ENCODE measurements at regions not wholly inside any gene's neighbourhood (a gene's known extent, or its start where the extent isn't known, plus 50 kb on each side); places are given as distances from the start of the nearest gene placed in this dataset.

- Mint-ChIP-seq H3K27ac (no peak overlapping the region; a peak in 1 of 7 replicates), H3K9me3 (no peaks in the 10 kb centered on the region), H3K4me3 (no peak overlapping the region), H3K4me1 (peaks cover 10 to 15% of the 10 kb centered on the region in 2 experiments; a peak in 2 of 4 replicates), H3K27me3 (ENCODE audit: low read depth) (no peaks in the 10 kb centered on the region), H3K36me3 (ENCODE audit: insufficient read depth in 1 of 3, low read depth in 3 of 3) (no peaks in the 10 kb centered on the region)
- H3K14ac ChIP-seq (ENCODE audit: insufficient read depth, low read length), result no peak overlapping the region
- H4K91ac ChIP-seq (ENCODE audit: insufficient read length, low read depth, low read length), result no peak overlapping the region
- H4K8ac ChIP-seq (replicated peaks; ENCODE audit: insufficient read length, low read depth, low read length), result no peak overlapping the region
- H2BK12ac ChIP-seq (ENCODE audit: insufficient read length, low read depth, low read length), result no peak overlapping the region
- no peak overlapping the region for H3K4me2 ChIP-seq (ENCODE audit: insufficient read depth, insufficient read length, low read length)
- no peak overlapping the region for H3K4ac ChIP-seq (ENCODE audit: low read depth, low read length)
- no peak for DNase-seq
- no peaks in the 10 kb centered on the region for H3K23me2 ChIP-seq (ENCODE audit: insufficient read length, low read depth, low read length, poor library complexity, severe bottlenecking)
- no peak overlapping the region for H3T11ph ChIP-seq (ENCODE audit: low read length)
- H2AFZ ChIP-seq (ENCODE audit: low read length), result no peak overlapping the region
- no peak overlapping the region for H4K5ac ChIP-seq (ENCODE audit: insufficient read length, low read depth, low read length)
- no peak overlapping the region for H3K18ac ChIP-seq (ENCODE audit: insufficient read length, low read depth, low read length)
- no peak overlapping the region for H2BK5ac ChIP-seq (ENCODE audit: insufficient read length, low read length)
- H3K79me1 ChIP-seq (ENCODE audit: insufficient read depth, low read depth, low read length, poor library complexity, severe bottlenecking), result no peaks in the 10 kb centered on the region
- no peaks in the 10 kb centered on the region for H3K4me1 ChIP-seq (ENCODE audit: insufficient read depth, low read length)
- H3K23ac ChIP-seq (ENCODE audit: insufficient read length, low read depth, low read length), result no peak overlapping the region
- H2BK120ac ChIP-seq (ENCODE audit: low read depth, low read length, poor library complexity, severe bottlenecking), result no peak overlapping the region
- no peaks in the 10 kb centered on the region for H3K9me3 ChIP-seq (ENCODE audit: control insufficient read depth, low read depth, low read length)
- no peak overlapping the region for H3K9ac ChIP-seq (ENCODE audit: extremely low read depth, insufficient read length, low read length)
- H4K20me1 ChIP-seq (ENCODE audit: control insufficient read depth, insufficient read depth, insufficient read length), result no peaks in the 10 kb centered on the region
- H3K56ac ChIP-seq (ENCODE audit: insufficient read length, low read depth, low read length), result no peak overlapping the region
- no CpG with 5 or more reads among the region's 3 CpGs for WGBS (ENCODE audit: extremely low coverage, insufficient read length, low lambda C conversion rate)
- H2BK20ac ChIP-seq (ENCODE audit: low read depth, low read length, poor library complexity, severe bottlenecking), result no peak overlapping the region
- no peak overlapping the region for H2BK15ac ChIP-seq (ENCODE audit: low read depth, low read length)
- no peak overlapping the region for H2AK5ac ChIP-seq (ENCODE audit: insufficient read length, low read length)
- no peak for TF ChIP-seq CTCF (conservative IDR thresholded peaks at IDR 0.05)
- H3K79me2 ChIP-seq (ENCODE audit: insufficient read depth, low read length), result no peaks in the 10 kb centered on the region
- no peak overlapping the region for H3K27ac ChIP-seq (ENCODE audit: insufficient read length, low read depth, low read length)
- H3K27me3 ChIP-seq (ENCODE audit: insufficient read depth, low read length), result no peaks in the 10 kb centered on the region
Measured at GRCh38 chr5:113660206-113660605, 146.7 kb downstream of the YTHDC2 start.
